Skin epidermis (tissue), 12 donors: ENCODE measurements at regions not wholly inside any gene's neighbourhood (a gene's known extent, or its start where the extent isn't known, plus 50 kb on each side); places are given as distances from the start of the nearest gene placed in this dataset.
"Not testable (repeated sequence)": the region's sequence is repeated elsewhere in the genome, so short reads cannot be mapped to it uniquely, and the experiment has no call there.

ENCODE experiments used
- H3K27ac ChIP-seq, 21 experiments: fragments of 200-600 bp; sonication (generic) in 11 of 21; one replicate each; pipeline ENCODE4 v1.5.0; 2020; ENCODE audit warnings: mild to moderate bottlenecking in 3 of 21, inconsistent platforms in 2 of 21, moderate library complexity in 2 of 21
- H3K4me3 ChIP-seq, 7 experiments: fragments of 200-600 bp; sonication (generic) in 2 of 7; one replicate each; pipeline ENCODE4 v1.5.0; 2020; ENCODE audit warnings: inconsistent platforms in 2 of 7, mild to moderate bottlenecking in 2 of 7, moderate library complexity in 1 of 7

GRCh38 chr1:82788038-82788437, 987.3 kb downstream of the ADGRL2 start:
- no peak overlapping the region for H3K4me3 ChIP-seq
- no peak overlapping the region for H3K27ac ChIP-seq

- H3K27ac ChIP-seq: no peak overlapping the region
- H3K4me3 ChIP-seq: no peak overlapping the region
These were observed 986.1 kb downstream of the ADGRL2 start for GRCh38 chr1:82786883-82787282.

- Histone ChIP-seq H3K4me3 (no peak overlapping the region), H3K27ac (no peak overlapping the region)
These were observed 984.6 kb downstream of the ADGRL2 start for GRCh38 chr1:82785268-82785790.

DNA sequence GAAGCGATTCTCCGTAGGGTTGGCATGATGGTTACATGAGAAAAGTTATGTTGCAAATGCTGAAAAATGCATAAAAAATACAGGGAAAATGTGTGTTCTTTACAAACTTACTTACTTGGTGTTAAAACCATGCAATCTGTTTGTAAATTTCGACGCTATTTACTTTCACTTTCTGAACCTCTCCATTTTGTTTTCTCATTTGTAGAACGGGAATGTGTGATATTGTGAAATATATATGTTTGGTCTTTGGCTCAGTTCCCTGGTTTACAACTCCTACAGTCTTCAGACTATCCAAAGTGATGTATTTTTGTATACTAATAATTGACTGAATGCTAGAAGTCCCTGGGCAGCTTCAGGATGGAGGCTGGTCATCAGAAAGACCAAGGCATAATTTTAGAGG, 982.3 kb downstream of the ADGRL2 start:
- no peak overlapping the region for H3K27ac ChIP-seq
- H3K4me3 ChIP-seq: peak overlapping the region in 2 of 7 experiments; percentile 6 to 19

DNA sequence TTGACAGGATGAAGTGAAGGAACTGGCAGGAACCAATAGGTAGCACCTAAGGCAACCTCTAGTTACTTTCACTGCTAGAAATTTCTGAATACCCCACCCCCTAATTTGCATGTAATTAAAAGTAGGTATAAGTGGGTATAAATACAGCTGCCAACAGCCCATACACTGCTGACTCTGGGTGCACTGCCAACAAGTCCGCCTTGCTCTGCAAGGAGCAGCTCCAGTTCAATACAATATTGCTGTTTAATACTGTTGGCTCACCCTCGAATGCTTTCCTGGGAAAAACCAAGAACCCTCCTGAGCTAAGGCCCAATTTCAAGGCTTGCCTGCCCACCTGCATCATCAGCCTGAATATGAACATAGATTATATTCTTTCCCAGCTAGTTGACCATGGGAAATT, 981.9 kb downstream of the ADGRL2 start:
- no peak overlapping the region for H3K27ac ChIP-seq
- H3K4me3 ChIP-seq: peak overlapping the region in 2 of 7 experiments; percentile 6 to 19

DNA sequence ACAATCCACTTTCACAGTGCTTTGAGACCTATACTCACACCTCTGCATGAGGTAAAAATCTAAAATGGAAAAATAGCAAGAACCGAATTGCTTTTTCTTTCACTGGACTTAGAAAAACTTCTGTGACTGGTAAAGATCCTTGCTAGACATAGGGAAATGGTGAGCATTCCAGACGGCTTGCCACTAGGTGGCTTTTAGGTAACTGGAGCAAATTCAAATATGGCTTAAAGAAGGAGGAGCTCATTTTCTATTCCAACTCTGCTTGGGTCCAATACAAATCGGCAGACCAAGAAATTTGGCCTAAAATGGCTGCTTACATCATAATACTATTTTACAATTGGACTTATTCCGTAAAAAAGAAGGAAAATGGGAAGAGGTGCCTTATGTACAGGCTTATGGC, 977.9 kb downstream of the ADGRL2 start:
- no peak overlapping the region for H3K27ac ChIP-seq
- no peak overlapping the region for H3K4me3 ChIP-seq

DNA sequence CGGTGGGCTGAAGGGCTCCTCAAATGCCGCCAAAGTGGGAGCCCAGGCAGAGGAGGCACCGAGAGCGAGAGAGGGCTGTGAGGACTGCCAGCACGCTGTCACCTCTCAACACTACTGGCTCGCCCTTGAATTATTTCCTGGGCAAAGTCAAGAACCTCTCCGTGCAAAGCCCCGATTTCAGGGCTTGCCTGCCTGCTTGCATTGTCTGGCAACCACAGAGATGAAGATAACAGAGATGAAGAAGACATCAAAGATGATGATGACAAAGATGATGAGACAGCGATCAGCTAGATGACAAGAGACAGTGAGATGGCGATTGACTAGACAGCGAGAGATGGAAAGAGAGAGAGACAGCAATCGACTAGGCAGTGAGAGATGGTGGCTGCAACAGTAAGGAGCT, 976.5 kb downstream of the ADGRL2 start:
- no peak overlapping the region for H3K4me3 ChIP-seq
- no peak overlapping the region for H3K27ac ChIP-seq

DNA sequence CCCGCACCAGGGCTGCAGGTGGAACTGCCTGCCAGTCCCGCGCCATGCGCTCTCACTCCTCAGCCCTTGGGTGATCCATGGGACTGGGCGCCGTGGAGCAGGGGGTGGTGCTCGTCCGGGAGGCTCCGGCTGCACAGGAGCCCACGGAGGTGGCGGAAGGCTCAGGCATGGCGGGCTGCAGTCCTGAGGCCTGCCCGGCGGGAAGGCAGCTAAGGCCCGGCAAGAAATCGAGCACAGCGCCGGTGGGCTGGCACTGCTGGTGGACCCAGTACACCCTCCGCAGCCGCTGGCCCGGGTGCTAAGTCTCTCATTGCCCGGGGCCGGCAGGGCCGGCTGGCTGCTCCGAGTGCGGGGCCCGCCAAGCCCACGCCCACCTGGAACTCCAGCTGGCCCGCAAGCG, 976.0 kb downstream of the ADGRL2 start:
- H3K27ac ChIP-seq, H3K4me3 ChIP-seq: not testable (repeated sequence)

- Histone ChIP-seq H3K27ac (no peak overlapping the region), H3K4me3 (no peak overlapping the region)
These were observed 974.8 kb downstream of the ADGRL2 start for GRCh38 chr1:82775406-82776000.

GRCh38 chr1:82762829-82763532, 962.2 kb downstream of the ADGRL2 start:
- H3K27ac ChIP-seq: no peak overlapping the region

GRCh38 chr1:82759035-82759434, 958.3 kb downstream of the ADGRL2 start:
- Histone ChIP-seq H3K27ac (no peak overlapping the region), H3K4me3 (no peak overlapping the region)

More at GRCh38 chr1:82762829-82763532, 962.2 kb downstream of the ADGRL2 start:
- H3K4me3 ChIP-seq: no peak overlapping the region

DNA sequence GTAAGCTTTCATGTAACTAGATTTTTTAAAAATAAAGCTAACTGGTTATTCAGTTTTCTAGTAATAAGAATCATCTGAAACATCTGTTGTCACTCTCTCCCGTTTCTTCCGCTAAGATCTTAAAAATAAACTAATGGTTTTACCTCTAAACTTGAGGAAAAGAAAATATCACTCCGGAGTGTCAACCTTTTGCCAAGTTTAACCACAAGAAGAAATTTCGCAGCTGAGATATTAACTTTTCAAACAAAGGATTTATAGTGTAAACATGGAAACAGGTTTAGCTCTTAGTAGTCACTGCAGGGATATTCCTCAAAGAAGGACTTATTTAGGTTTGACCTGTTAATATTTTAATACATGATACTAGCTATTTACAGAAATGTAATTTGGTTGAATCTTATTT, 954.9 kb downstream of the ADGRL2 start:
- H3K4me3 ChIP-seq: no peak overlapping the region
- no peak overlapping the region for H3K27ac ChIP-seq

- H3K4me3 ChIP-seq: no peak overlapping the region
- no peak overlapping the region for H3K27ac ChIP-seq
These were observed 954.5 kb downstream of the ADGRL2 start for GRCh38 chr1:82755191-82755590.

DNA sequence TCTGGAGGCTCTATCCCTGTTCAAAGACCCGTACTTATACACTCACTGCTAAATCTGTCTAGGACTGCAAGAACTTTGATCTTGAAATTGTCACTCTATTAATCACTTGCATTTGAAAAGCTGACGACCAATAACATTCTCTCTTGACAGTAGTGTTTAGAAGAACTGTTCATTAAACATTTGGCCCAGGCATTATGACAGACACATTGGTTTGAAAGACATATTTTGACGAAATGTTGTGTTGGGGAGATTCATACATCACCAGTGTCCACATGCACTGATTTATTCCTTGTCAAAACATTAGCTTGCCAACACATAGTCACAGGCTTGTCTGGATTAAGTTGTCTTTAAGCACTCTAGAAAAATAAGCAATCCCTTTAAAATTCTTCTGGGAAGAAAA, 951.3 kb downstream of the ADGRL2 start:
- no peak overlapping the region for H3K4me3 ChIP-seq
- H3K27ac ChIP-seq: no peak overlapping the region

DNA sequence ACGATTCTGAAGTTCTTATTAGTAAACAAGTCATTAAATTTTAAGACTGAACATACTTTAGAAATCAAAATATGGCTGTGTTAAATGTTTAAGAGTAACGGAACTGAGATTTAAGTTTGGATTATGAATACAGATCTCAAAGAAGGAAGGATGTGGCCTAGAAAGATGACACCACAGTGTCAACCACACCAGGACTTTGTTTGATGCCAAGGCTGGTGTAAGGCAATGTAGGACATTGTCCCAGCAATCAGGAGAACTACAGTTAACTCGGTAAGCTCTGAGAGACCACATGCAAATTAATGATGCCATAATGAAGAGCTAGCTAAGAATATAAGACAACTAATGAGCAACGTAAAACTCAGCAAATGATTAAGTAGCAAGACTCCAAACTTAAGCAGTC, 932.9 kb downstream of the ADGRL2 start:
- Histone ChIP-seq H3K4me3 (no peak overlapping the region), H3K27ac (no peak overlapping the region)

DNA sequence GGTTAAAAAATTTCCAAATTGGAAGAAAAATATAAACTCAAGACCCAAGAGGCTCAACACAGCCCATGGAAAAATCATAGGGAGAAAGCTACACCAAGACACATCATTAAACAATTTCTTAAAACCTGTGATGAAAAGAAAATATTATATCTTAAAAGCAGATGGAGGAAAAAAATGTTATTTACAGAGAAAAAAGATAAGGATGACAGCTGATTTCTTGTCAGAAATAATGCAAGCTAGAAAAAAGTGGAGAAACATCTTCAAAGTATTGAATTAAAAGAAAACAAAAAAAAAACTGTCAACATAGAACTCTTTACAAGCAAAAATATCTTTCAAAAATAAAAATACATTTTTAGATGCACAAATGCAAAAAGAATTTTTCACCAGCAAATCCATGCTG, 930.5 kb downstream of the ADGRL2 start:
- no peak overlapping the region for H3K4me3 ChIP-seq
- no peak overlapping the region for H3K27ac ChIP-seq

- Histone ChIP-seq H3K27ac (no peak overlapping the region), H3K4me3 (no peak overlapping the region)
These were observed 927.5 kb downstream of the ADGRL2 start for GRCh38 chr1:82728206-82728605.

GRCh38 chr1:82724246-82724645, 923.5 kb downstream of the ADGRL2 start:
- Histone ChIP-seq H3K4me3 (no peak overlapping the region), H3K27ac (no peak overlapping the region)

DNA sequence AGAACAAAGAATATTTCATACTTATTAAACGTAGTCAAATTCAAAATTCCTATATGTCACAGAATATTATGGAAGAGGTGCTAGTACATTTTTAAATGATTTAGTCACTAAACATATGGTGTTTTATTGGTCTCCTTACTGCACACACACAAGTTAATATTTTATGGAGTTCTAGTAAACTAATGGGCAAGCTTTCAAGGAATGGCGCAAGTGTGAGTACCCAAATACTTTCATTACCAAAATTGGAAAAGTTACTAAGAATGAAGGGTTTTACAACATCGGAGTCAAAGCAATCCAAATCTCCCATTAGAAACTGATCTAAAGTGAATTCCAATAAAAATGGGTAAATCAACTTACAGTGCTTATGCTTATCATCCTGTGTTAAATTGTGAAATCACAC, 921.9 kb downstream of the ADGRL2 start:
- H3K4me3 ChIP-seq: no peak overlapping the region
- H3K27ac ChIP-seq: no peak overlapping the region

- H3K4me3 ChIP-seq: no peak overlapping the region
- H3K27ac ChIP-seq: no peak overlapping the region
These were observed 921.0 kb downstream of the ADGRL2 start for GRCh38 chr1:82721702-82722101.

- no peak overlapping the region for H3K27ac ChIP-seq
These were observed 918.1 kb downstream of the ADGRL2 start for GRCh38 chr1:82718719-82719419.

More at GRCh38 chr1:82718719-82719419, 918.1 kb downstream of the ADGRL2 start:
- H3K4me3 ChIP-seq: no peak overlapping the region
